ENCODE measurements at regions not wholly inside any gene's neighbourhood (a gene's known extent, or its start where the extent isn't known, plus 50 kb on each side); places are given as distances from the start of the nearest gene placed in this dataset.

GRCh38 chr6:165869526-165869925 lies 206.5 kb upstream of the PDE10A start:
- DNase-seq, result no peak

GRCh38 chr6:165864925-165865324 lies 201.9 kb upstream of the PDE10A start:
- DNase-seq, result no peak

- DNase-seq, result no peak
These were observed 201.2 kb upstream of the PDE10A start for GRCh38 chr6:165864218-165864617.

- no peak for DNase-seq
These were observed 200.8 kb upstream of the PDE10A start for GRCh38 chr6:165863801-165864200.

GRCh38 chr6:165862813-165863212 lies 199.8 kb upstream of the PDE10A start:
- no peak for DNase-seq

- no peak for DNase-seq
These were observed 198.2 kb upstream of the PDE10A start for GRCh38 chr6:165861226-165861625.

GRCh38 chr6:165858586-165858985 lies 195.5 kb upstream of the PDE10A start:
- no peak for DNase-seq

GRCh38 chr6:165855856-165856255 lies 192.8 kb upstream of the PDE10A start:
- no peak for DNase-seq

GRCh38 chr6:165854863-165855593 lies 192.0 kb upstream of the PDE10A start:
- no peak for DNase-seq

- no peak for DNase-seq
These were observed 191.2 kb upstream of the PDE10A start for GRCh38 chr6:165854061-165854862.

GRCh38 chr6:165852676-165853075 lies 189.6 kb upstream of the PDE10A start:
- no peak for DNase-seq

- peak; percentile 62 for DNase-seq
These were observed 187.5 kb upstream of the PDE10A start for GRCh38 chr6:165850434-165851019.

- no peak for DNase-seq
These were observed 186.7 kb upstream of the PDE10A start for GRCh38 chr6:165849534-165850430.

- no peak for DNase-seq
These were observed 185.0 kb upstream of the PDE10A start for GRCh38 chr6:165848086-165848426.

- peak; percentile 53 for DNase-seq
These were observed 184.5 kb upstream of the PDE10A start for GRCh38 chr6:165847407-165848085.

- peak; percentile 97 for DNase-seq
These were observed 183.3 kb upstream of the PDE10A start for GRCh38 chr6:165846123-165846966.

- no peak for DNase-seq
These were observed 182.5 kb upstream of the PDE10A start for GRCh38 chr6:165845493-165845892.

GRCh38 chr6:165844801-165845364 lies 181.8 kb upstream of the PDE10A start:
- no peak for DNase-seq

GRCh38 chr6:165844232-165844631 lies 181.2 kb upstream of the PDE10A start:
- no peak for DNase-seq

- DNase-seq, result no peak
These were observed 180.6 kb upstream of the PDE10A start for GRCh38 chr6:165843568-165844113.

GRCh38 chr6:165843121-165843520 lies 180.1 kb upstream of the PDE10A start:
- no peak for DNase-seq
